GM12865 (cell line): ENCODE measurements at regions not wholly inside any gene's neighbourhood (a gene's known extent, or its start where the extent isn't known, plus 50 kb on each side); places are given as distances from the start of the nearest gene placed in this dataset.

Source experiments
- DNase-seq: peaks from one replicate; pipeline ENCODE4 v3.0.0; 2010; ENCODE audit warnings: low read depth
- H3K4me3 ChIP-seq: 2 replicates; pipeline ENCODE4 v1.5.1; 2011; ENCODE audit warnings: mild to moderate bottlenecking, low read depth, low read length, control low read depth
- TF ChIP-seq, protein P1 (sequence below): IDR thresholded peaks from 2 replicates; pipeline ENCODE4 v1.5.1; 2011; ENCODE audit warnings: low read length, control low read depth, low read depth, inconsistent platforms; ENCODE audit not compliant: insufficient read depth; ENCODE audit errors: missing control alignments

- TF ChIP-seq, protein P1, sequence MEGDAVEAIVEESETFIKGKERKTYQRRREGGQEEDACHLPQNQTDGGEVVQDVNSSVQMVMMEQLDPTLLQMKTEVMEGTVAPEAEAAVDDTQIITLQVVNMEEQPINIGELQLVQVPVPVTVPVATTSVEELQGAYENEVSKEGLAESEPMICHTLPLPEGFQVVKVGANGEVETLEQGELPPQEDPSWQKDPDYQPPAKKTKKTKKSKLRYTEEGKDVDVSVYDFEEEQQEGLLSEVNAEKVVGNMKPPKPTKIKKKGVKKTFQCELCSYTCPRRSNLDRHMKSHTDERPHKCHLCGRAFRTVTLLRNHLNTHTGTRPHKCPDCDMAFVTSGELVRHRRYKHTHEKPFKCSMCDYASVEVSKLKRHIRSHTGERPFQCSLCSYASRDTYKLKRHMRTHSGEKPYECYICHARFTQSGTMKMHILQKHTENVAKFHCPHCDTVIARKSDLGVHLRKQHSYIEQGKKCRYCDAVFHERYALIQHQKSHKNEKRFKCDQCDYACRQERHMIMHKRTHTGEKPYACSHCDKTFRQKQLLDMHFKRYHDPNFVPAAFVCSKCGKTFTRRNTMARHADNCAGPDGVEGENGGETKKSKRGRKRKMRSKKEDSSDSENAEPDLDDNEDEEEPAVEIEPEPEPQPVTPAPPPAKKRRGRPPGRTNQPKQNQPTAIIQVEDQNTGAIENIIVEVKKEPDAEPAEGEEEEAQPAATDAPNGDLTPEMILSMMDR: no peak
- DNase-seq: no peak
These were observed 189.1 kb downstream of the UBE2E3 start for GRCh38 chr2:181169503-181169902.

DNA sequence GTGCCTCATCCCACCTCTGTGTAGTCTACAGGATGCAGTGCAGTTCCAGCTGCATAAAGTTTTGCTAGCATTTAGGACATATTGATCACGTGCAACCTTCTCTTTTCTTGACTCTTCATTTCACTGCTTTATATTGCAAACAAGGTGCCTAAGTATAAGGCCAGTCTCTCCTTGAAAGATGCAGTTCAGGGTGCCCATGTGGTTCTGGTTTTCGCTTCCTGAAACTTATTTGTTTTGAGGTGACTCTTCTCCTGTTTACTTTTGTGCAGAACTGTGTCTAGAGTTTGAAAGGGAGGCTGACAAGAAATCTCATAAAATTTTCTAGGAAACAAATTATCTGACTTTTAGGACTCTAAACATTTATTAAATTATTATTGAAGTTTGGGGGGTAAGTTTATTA, 189.9 kb downstream of the UBE2E3 start:
- DNase-seq: peak; percentile 48
- H3K4me3 ChIP-seq: no peak overlapping the region
- TF ChIP-seq, protein P1: no peak

More at GRCh38 chr2:181169503-181169902, 189.1 kb downstream of the UBE2E3 start:
- no peak overlapping the region for H3K4me3 ChIP-seq

DNA sequence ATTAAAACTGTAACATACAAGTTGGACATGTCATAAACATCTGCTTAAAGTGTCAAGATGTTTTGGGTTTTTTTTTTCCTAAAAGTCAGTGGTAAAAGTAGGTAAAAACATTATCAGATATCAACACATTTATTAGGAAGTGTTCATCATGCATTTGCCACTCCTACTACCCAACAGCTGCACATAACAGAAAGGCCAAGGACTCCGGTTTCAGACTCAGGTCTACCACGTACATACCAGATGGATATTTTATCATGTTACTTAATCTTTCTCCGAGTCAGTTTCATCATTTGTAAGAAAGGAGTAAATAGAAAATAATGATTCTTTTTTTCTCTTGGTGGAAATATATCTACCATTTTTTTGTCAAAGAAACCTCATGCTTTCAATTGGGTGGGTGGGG, 192.3 kb downstream of the UBE2E3 start:
- H3K4me3 ChIP-seq: no peak overlapping the region
- TF ChIP-seq, protein P1: no peak
- no peak for DNase-seq

GRCh38 chr2:181174611-181175580, 194.5 kb downstream of the UBE2E3 start:
- TF ChIP-seq, protein P1: no peak
- no peak overlapping the region for H3K4me3 ChIP-seq
- no peak for DNase-seq

DNA sequence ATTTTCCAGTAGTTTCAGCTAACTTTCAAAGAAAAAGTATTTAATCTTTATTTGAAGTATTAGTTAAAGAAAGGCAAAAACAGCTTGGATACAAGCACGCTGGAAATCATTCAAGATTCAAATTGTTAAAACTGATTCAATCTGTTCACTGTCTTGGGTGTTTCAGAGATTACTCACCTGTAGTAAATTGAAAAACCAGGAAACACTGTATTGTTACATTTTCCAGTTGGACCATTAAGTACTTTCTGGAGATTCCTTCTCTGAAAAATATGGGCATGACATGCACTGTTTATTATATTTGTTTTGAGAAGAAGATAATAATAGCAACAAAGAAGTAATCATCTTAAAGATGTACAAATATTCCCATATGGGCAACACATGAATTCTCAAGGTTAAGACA, 196.1 kb downstream of the UBE2E3 start:
- no peak overlapping the region for H3K4me3 ChIP-seq
- TF ChIP-seq, protein P1: no peak
- DNase-seq: no peak

DNA sequence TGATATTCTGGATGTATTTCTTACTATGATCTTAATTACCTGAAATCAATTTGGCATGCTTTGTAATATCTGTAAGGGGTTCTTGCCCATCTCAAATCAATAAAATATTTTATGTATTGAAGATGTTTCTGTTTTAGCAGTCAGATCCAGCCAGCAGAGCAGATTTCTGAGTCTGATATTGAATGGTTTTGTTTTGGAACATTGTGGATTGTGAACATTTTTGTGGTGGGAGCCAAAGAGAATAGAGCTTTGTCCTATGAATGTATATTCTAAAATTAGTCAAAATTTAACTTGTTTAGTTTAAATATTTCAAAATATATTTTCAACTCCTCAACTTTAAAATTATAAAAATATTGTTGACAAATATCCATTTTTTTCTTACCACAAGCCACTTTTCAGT, 197.0 kb downstream of the UBE2E3 start:
- TF ChIP-seq, protein P1: no peak
- no peak for DNase-seq

More for the DNA sequence above, 197.0 kb downstream of the UBE2E3 start:
- no peak overlapping the region for H3K4me3 ChIP-seq
